SK-N-MC (cell line): ENCODE measurements at regions not wholly inside any gene's neighbourhood (a gene's known extent, or its start where the extent isn't known, plus 50 kb on each side); places are given as distances from the start of the nearest gene placed in this dataset.
"Not testable (repeated sequence)": the region's sequence is repeated elsewhere in the genome, so short reads cannot be mapped to it uniquely, and the experiment has no call there.

Experiments used
- DNase-seq: peaks from one replicate; pipeline ENCODE4 v3.0.0-alpha.2; 2011; ENCODE audit warnings: low read depth, low spot score
- H3K27ac ChIP-seq: fragments of 200-600 bp; sonication (generic); 2 replicates; pipeline ENCODE4 v1.5.1; 2016; ENCODE audit warnings: mixed run types
- H3K36me3 ChIP-seq: fragments of 200-600 bp; sonication (generic); 2 replicates; pipeline ENCODE4 v1.6.1; 2017; ENCODE audit warnings: antibody characterized with exemption, low read length, mixed read lengths; ENCODE audit not compliant: insufficient read depth
- H3K4me3 ChIP-seq: fragments of 200-600 bp; sonication (generic); 2 replicates; pipeline ENCODE4 v1.5.1; 2016
- H3K9ac ChIP-seq: fragments of 200-600 bp; sonication (generic); 2 replicates; pipeline ENCODE4 v1.8.0; 2017; ENCODE audit warnings: mixed run types, mixed read lengths; ENCODE audit not compliant: insufficient read length
- H3K9me3 ChIP-seq: fragments of 200-600 bp; sonication (generic); 2 replicates; pipeline ENCODE4 v1.6.1; 2017; ENCODE audit warnings: low read depth, mild to moderate bottlenecking, antibody characterized with exemption, low read length, moderate library complexity, mixed read lengths
- EZH2 ChIP-seq: fragments of 200-600 bp; sonication (generic); IDR thresholded peaks from one replicate; pipeline ENCODE4 v1.6.1; 2017; ENCODE audit warnings: antibody characterized with exemption
- FOXP2 ChIP-seq: optimal IDR thresholded peaks from 2 replicates; pipeline ENCODE3; 2011; ENCODE audit warnings: mild to moderate bottlenecking, moderate library complexity; ENCODE audit not compliant: insufficient read depth; ENCODE audit errors: extremely low read length, control extremely low read depth
- POLR2AphosphoS5 ChIP-seq: IDR thresholded peaks from 2 replicates; pipeline ENCODE4 v1.6.1; 2012; ENCODE audit warnings: mild to moderate bottlenecking, low read depth, low read length, borderline replicate concordance

DNA sequence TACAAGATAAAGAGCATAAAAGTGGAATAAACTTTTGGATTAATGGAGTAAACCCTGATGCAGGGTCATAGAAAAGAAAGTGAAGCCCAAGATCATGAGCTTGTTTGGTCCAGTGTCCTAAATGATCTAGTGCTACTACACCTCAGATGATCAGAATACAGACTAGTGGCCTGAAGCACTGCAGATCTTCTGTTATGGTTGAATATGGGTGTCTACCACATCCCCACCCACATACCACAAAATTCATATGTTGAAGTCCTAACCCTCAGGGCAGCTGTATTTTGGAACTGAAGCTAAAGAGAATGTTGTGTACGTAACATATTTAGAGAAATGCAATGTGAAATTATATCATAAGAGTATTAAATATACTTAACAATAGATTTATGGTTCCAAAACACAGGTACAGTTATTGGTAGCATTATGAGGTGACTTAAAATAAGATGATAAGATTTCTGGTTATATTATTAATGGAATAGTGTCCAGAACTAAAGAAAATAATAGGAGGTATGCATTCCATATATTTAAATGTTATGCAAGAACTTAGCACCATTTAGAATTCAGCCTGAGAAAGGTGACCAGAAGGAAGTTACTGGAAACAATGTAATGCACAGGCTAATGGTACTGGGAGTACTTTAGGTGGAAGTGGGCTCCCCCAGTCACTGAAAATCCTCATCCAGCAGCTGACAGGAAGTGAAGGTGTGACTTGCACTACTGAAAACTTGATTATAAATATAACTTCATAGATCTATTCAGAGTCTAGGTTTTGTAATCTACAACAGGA lies 1155.1 kb downstream of the TAF11L14 start:
- no peak for DNase-seq
- TF ChIP-seq POLR2AphosphoS5, result no peak
- H3K9ac ChIP-seq, result no peak overlapping the region

DNA sequence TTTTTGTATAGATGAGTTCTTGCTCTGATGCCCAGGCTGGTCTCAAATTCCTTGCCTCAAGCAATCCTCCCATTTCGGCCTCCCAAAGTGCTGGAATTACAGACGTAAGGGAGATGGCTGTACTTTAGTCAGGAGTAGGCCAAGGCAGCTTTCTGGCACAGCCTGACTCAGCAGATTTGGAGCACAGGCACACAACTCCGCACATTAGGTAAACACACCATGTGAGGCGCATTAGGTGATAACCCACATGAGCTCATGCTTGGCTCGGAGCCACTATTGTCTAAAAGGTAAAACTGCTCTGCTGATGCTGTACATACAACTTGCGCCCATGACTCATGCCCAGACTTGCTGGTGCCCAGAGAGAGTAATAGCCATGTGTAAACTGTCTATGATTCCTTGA lies 1157.9 kb downstream of the TAF11L14 start:
- no peak for TF ChIP-seq POLR2AphosphoS5
- no peak for TF ChIP-seq EZH2
- no peak for TF ChIP-seq FOXP2
- H3K9ac ChIP-seq, result no peak overlapping the region
- no peak for DNase-seq
- H3K9me3 ChIP-seq, result no peaks in the 10 kb centered on the region
- H3K36me3 ChIP-seq, result no peaks in the 10 kb centered on the region
- no peak overlapping the region for H3K4me3 ChIP-seq
- no peak overlapping the region for H3K27ac ChIP-seq

More for the DNA sequence above, 1155.1 kb downstream of the TAF11L14 start:
- Histone ChIP-seq H3K9me3 (no peaks in the 10 kb centered on the region), H3K27ac (no peak overlapping the region), H3K36me3 (no peaks in the 10 kb centered on the region), H3K4me3 (no peak overlapping the region)

DNA sequence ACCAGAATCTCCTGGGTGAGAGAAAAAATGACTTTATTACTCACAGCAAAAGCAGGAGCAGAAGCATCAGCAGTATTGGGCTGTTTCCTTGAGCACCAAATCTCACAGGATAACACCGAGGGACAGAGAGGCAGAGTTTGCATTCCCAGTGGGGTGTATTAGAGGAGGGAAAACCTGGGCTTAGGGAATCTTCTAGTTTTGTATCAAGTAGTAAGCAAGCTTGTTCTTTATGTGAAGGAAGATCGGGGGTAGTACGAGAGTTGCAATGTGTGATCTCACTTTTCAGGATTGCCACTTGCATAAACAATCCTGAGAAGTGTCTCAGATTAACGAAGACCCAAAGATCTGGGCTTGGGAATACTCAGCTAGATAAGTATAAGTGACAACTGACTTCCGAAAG lies 1163.0 kb downstream of the TAF11L14 start:
- Histone ChIP-seq H3K9ac (no peak overlapping the region), H3K27ac (no peak overlapping the region), H3K4me3 (no peak overlapping the region), H3K36me3 (no peaks in the 10 kb centered on the region), H3K9me3 (no peaks in the 10 kb centered on the region)
- DNase-seq, result no peak
- TF ChIP-seq POLR2AphosphoS5 (no peak), EZH2 (no peak), FOXP2 (no peak)

DNA sequence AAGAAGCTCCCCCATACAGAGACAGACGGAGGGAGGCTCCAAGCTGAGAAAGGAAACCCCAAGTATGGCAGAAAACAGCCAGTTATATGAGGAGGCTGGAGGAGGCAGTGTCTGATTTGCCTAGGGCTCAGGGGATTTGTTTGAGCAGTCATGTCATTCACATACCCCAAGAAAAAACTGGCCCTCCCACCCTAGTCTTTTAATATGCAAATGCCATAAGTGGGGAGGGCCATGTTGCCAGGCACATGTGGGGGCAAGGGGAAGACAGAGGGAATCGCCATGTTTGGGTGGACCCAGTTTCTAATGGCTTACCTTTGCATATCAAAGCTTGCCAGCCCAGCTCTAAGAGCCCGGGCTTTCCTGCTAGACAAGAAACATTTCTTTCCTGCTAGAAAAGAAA lies 1163.8 kb downstream of the TAF11L14 start:
- H3K4me3 ChIP-seq, result no peak overlapping the region
- no peak overlapping the region for H3K27ac ChIP-seq
- H3K9ac ChIP-seq, result no peak overlapping the region
- no peaks in the 10 kb centered on the region for H3K9me3 ChIP-seq
- H3K36me3 ChIP-seq, result no peaks in the 10 kb centered on the region
- DNase-seq, result no peak
- TF ChIP-seq FOXP2, result no peak
- no peak for TF ChIP-seq EZH2
- TF ChIP-seq POLR2AphosphoS5, result no peak

DNA sequence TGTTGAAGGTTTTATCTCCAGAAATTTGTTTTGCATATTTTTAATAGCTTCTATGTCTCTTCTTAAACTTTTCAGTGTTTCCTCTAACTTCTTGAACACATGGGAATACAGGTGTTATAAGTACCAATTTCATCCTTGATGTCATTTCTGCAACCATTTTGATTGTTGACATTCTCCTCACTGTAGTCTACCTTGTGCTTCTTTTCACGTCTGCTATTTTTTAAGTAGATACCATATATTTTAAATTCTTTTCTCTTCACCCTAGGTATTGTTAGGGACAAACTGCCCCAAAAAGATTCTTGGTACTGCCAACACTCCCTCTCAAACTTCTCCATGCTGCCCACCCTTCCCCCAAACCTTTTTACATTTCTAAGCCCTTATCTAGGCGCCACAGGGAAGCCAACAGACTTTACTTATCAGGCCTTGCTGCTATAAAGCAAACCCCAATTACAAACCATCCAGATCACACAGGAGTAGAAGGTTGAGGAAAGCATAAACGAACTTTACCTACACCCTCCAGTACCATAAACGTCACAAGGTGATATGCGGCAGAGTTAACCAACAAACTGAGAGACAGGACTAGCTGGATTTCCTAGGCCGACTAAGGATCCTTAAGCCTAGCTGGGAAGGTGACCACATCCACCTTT lies 1165.3 kb downstream of the TAF11L14 start:
- Histone ChIP-seq H3K4me3 (no peak overlapping the region), H3K9ac (no peak overlapping the region), H3K9me3 (no peaks in the 10 kb centered on the region), H3K27ac (no peak overlapping the region), H3K36me3 (no peaks in the 10 kb centered on the region)
- no peak for DNase-seq
- TF ChIP-seq FOXP2 (no peak), POLR2AphosphoS5 (no peak), EZH2 (no peak)

DNA sequence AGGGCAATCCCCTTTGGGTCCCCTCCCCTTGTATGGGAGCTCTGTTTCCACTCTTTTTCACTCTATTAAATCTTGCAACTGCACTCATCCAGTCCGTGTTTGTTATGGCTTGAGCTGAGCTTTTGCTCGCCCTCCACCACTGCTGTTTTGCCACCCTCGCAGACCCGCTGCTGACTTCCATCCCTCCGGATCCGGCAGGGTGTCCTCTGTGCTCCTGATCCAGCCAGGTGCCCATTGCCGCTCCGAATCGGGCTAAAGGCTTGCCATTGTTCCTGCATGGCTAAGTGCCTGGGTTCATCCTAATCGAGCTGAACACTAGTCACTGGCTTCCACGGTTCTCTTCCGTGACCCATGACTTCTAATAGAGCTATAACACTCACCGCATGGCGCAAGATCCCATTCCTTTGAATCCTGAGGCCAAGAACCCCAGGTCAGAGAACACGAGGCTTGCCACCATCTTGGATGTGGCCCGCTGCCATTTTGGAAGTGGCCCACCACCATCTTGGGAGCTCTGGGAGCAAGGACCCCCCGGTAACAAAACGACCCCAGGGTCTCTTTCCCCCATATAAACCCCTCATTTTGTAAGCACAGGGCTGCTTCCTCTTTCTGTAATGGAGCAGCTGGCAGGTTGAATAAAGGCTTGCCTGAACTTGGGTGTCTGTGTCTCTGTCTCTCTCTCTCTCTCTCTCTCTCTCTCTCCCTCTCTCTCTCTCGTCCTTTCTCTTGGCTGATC lies 1166.2 kb downstream of the TAF11L14 start:
- H3K4me3 ChIP-seq, result no peak overlapping the region
- H3K36me3 ChIP-seq, result no peaks in the 10 kb centered on the region
- no peak overlapping the region for H3K27ac ChIP-seq
- H3K9ac ChIP-seq, result no peak overlapping the region
- no peak for DNase-seq
- TF ChIP-seq FOXP2 (no peak), EZH2 (no peak), POLR2AphosphoS5 (no peak)
- no peaks in the 10 kb centered on the region for H3K9me3 ChIP-seq

DNA sequence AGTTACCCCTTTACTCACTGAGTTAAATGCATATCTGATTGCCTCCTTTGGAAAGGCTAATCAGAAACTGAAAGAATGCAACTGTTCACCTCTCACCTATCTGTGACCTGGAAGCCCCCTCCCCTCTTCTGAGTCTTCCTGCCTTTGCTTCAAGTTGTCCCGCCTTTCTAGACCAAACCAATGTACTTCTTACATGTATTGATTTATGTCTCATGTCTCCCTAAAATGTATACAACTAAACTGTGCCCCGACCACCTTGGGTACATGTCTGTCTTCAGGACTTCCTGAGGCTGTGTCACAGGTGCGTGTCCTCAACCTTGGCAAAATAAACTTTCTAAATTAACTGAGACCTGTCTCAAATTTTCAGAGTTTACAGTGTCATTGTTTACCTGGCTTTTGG lies 1167.2 kb downstream of the TAF11L14 start:
- DNase-seq, H3K4me3 ChIP-seq, H3K27ac ChIP-seq, H3K36me3 ChIP-seq, H3K9ac ChIP-seq, H3K9me3 ChIP-seq: not testable (repeated sequence)

DNA sequence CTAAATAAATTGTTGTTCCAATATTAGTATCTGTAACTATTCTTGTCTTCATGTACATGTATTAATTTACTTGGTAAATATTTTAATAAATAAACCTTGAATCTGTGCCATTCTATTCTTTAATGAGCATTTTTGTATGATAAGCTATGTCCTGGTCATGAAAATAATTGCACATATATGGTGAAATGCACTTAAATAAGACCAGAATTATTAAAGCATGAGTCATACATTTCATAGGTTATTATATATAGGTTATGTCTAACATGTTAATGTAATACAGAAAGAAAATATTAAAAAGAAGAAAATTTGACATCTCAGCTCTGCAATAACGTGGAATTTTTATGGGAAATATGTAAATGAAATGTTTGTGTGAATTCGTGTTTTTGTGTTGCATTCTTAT lies 1168.1 kb downstream of the TAF11L14 start:
- no peak for DNase-seq
- no peak for TF ChIP-seq FOXP2
- TF ChIP-seq POLR2AphosphoS5, result no peak
- no peak for TF ChIP-seq EZH2
- Histone ChIP-seq H3K4me3 (no peak overlapping the region), H3K36me3 (no peaks in the 10 kb centered on the region), H3K9me3 (no peaks in the 10 kb centered on the region), H3K27ac (no peak overlapping the region), H3K9ac (no peak overlapping the region)
